HG03432 (cell line): ENCODE measurements at regions not wholly inside any gene's neighbourhood (a gene's known extent, or its start where the extent isn't known, plus 50 kb on each side); places are given as distances from the start of the nearest gene placed in this dataset.

Experiments used
- ATAC-seq: cut with Tn5 transposase; IDR thresholded peaks from one replicate; pipeline ENCODE4 v1.9.1; 2021; ENCODE audit warnings: mild to moderate bottlenecking, moderate library complexity; ENCODE audit not compliant: unreplicated experiment

DNA sequence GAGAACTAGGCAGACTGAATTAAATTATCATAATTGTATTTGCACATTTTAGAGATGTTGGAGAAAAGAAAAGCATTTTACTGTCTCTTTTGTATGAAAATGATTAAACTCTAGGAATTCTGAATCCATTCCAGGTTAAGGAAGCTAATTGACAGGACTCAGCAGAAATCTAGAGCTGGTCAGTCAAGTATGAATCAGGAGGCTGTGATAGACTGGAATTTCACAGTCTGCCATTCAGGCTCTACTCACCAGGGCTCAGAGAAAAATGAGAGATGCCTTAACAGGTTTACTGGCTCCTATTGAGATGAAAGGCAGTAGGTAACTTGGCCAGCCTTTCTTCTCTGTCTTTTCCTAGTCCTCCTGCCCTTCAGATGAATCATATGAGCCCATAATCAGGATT lies 693.9 kb upstream of the CHORDC1 start:
- no peak for ATAC-seq

DNA sequence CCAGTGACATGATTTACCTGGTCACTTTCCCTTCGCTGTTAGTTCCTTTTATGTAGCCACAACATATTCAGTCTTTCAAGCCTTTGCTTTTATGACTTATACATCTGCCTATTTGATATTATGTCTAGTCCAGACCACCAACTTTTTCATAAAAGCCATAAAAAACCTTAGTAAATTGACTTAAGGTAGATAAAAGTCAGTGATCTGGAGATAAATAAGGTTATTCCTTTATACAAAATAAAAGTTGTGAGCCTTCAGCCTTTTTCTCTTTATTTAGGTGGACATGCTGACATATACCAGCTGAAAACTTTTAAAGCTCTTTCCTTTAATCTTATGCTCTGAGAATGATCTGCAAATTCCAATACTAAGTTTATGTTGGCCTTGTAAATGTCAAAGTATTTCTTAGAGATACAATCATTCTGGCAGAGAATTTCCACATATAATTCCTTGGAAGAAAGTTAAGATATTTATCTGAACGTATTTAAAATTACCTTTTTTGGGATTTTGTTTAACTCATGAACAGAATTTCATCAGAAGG lies 690.4 kb upstream of the CHORDC1 start:
- ATAC-seq = no peak

- ATAC-seq = no peak
These were observed 689.8 kb upstream of the CHORDC1 start for GRCh38 chr11:90912631-90913030.

- ATAC-seq = no peak
These were observed 688.3 kb upstream of the CHORDC1 start for GRCh38 chr11:90911192-90911591.

DNA sequence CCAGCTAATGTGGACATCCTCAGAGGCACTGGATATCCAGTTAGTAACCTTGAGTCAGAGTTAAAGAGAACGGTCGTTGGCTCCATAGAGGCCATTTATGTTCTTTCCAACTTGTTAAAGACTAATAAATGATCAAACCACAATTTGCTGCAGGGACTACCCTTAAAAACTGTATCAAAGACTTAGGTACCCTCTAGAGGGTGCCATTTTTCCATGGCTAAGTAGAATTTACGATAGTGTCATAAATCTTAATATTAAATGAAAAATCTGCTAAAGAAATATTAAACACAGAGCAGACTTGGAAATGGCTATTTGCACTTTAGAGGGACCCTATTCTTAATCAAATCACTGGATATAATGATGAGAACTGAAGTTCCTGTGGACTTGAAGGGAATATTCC lies 685.2 kb upstream of the CHORDC1 start:
- no peak for ATAC-seq

DNA sequence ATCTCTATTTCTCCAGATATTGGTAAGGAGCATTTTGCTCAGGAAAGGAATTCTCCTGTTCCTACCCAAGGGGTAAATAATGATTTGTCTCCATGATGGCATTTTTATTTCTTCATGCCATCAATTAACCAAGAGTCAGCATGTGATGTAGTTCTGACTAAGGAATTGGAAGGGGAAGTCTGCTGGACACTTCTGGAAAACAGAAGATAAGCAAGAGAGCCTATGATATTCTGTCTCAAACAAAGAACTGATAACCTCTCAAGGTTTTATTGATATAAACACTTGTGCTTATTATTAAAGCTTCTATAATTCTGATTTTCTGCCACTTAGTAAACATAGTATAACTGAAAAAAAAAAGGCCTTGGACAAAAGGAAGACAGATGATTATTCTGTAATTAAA lies 673.0 kb upstream of the CHORDC1 start:
- no peak for ATAC-seq

- no peak for ATAC-seq
These were observed 667.5 kb upstream of the CHORDC1 start for GRCh38 chr11:90890347-90890746.

- ATAC-seq = no peak
These were observed 661.3 kb upstream of the CHORDC1 start for GRCh38 chr11:90884181-90884580.

DNA sequence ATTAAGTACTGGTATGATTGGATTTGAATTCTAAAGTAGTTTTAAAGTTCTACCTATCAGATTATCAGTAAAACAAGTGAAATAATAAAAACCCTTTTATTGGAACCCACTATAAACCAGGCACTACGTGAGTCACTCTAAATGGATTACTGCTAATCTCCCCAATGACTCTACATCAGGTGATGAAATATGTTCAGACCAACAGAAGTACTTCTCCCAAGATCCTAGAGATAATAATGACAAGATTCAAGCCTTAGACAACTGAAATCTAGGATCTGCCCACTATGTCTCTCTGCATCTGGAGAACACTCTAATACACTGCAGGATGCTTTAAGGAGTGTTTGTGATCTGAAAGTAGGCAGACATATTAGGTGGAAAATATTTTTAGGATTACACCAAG lies 652.1 kb upstream of the CHORDC1 start:
- ATAC-seq = no peak

DNA sequence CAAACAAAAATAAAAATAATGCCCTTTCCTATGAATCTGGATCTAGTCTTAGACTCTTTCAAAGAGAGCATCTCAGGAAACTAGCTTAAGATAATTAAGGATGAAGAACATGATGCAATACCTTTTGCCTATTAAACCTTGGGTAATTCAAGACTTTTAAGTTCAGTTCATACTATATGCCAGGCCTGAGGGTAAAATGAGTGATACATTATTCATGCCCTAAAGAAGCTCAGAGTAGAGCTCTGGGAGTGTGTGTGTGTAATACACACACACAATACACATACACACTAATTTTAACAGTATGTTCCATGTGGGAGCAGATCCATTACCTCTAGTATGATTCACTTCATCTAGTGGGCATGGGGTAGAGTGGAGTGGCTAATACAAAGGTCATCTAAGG lies 651.4 kb upstream of the CHORDC1 start:
- no peak for ATAC-seq

DNA sequence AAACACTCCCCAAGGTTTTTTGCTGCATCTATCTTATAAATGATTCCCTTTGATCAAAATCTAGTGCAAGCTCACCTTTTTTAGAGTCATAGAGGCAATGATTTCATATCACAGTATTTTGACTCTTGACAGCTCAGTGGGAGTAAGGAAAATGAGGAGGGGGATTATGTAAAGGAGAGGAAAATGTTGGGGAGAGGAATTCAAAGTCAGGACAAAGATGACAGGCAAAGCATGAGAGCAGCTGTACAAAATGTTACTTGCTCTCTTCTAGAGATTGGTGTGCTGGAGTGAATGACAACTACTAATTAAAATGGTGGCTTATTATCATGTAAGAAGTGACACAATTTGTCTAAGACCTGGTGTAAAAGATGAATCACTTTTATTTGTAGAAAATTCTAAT lies 644.6 kb upstream of the CHORDC1 start:
- ATAC-seq = no peak

DNA sequence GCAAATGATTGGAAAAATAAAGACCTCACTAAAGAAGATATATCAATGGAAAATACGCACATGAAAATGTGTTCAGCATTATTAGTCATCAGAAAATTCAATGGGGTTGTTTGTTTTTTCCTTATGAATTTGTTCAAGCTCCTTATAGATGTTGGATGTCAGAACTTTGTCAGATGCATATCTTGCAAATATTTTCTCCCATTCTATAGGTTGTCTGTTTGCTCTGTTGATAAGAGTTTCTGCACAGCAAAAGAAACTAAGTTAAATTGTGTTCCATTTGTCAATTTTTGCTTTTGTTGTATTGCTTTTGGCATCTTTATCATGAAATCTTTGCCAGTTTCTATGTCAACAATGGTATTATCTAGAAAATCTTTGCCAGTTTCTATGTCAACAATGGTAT lies 633.9 kb upstream of the CHORDC1 start:
- no peak for ATAC-seq

GRCh38 chr11:90855531-90855930 lies 632.7 kb upstream of the CHORDC1 start:
- ATAC-seq = no peak

DNA sequence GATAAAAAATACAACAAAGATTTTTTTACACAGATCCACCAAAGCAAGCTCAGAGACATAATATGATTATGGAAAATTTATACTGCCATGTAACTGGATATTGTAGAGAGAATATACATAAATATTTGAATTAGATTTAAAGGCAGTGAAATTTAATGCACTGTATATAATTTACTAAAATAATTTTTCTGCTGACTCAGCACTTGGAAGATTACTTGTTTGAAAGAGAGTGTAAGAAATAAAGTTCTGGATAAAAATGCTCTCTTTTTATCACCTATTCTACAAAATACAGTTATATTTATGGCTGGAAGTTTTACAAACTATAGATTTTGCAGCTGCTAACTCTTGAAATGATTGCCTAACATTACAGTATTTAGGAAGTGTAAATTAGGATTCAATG lies 628.3 kb upstream of the CHORDC1 start:
- no peak for ATAC-seq

DNA sequence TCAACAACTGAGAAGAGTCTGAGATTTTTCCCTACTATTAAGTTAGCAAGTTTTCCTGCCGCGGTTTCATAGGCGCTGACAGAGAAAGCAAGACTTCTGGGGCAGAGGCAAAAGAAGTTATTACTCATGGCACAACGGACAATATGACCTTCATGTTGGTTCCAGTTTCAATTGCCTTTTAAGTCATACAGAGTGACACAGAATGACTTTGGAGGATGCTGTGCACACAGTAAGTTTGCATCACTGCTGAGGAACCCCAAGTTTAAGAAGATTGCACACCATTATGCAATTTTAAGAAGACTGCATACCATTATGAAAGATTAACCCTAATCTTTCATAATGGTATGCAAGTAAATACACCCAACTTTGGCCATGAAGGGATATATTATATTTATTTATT lies 626.5 kb upstream of the CHORDC1 start:
- ATAC-seq = no peak

DNA sequence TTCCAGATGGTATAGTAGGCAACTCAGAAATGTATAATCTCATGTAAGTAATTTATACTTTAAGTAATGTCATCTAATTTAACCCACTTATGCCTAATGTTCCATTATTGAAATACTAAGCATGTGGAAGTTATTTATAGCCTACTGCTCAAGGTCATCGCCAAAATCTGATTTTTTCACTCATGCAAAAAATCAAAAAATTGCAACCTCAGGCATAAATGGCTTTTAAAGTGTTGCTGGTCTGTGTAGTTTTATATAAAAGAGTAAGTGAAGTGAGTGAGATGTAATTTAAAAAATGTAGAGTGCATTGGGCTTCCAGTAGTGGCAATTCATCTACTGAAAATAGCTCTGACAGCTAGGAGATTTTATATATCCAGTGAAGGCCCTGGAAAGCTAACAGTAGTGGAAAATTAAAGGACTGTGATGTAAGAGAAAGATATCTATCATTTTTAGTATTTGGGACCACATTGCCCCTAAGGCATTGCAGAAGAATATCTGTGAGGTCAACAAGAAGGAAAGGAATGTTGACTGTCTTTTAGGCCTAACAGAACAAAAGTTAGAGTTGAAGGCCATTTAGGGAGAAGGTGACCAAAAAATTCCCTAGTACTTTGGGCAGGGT lies 624.5 kb upstream of the CHORDC1 start:
- no peak for ATAC-seq

DNA sequence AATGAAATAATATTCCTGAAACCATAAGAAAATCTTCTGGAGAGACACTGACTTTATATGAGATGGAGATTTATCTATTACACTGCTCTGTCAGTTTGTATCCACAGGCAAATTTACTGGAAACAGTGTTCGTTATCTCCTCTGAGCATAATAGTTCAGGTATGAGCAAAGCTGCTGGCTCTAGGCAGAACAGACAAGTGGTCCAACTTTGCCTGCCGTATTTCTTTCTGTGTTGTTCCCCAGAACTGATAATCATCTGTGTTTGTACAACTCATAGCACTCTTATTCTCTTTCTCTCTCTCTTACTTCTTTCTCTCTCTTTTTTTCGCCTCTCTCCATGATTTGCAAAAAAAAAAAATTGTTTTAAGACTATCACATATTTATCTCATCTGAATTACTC lies 623.8 kb upstream of the CHORDC1 start:
- no peak for ATAC-seq

DNA sequence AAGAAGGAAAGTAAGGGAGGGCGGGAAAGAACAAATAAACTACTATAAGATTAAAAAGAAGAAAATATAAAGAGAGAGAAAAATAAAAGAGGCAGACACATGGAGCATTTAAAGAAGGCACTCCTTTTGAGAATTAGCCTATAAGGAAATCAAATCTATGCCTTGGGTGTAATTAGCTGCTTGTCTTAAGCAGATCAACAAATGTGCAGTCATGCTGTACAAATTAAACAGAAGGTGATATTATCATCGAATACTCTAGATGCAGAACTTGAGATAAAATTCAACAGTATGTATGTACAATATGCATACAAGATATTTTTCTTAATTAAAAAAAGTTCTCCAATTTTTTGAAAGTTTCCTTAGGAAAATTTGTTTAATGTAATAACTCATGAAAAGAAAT lies 623.0 kb upstream of the CHORDC1 start:
- no peak for ATAC-seq

GRCh38 chr11:90845126-90845525 lies 622.3 kb upstream of the CHORDC1 start:
- no peak for ATAC-seq

DNA sequence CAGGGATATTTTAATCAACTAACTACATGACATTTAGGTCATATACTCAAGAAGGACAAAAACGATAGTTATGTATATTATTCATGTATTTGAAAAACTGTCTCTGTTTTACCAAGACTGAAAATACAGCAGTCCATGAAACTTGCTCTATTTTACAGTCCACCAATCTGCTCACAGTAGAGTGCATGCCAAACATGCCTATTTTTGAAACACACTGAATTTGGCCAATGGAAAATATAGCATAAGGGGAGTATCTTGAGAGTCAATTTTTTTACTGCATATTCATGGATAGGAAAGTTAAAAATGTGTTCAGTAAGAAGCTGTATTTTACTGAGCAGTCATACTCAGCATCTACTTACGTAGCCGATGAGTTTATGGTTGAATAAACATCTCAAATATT lies 621.2 kb upstream of the CHORDC1 start:
- no peak for ATAC-seq

GRCh38 chr11:90842681-90843080 lies 619.8 kb upstream of the CHORDC1 start:
- ATAC-seq = no peak

GRCh38 chr11:90840071-90840470 lies 617.2 kb upstream of the CHORDC1 start:
- no peak for ATAC-seq

DNA sequence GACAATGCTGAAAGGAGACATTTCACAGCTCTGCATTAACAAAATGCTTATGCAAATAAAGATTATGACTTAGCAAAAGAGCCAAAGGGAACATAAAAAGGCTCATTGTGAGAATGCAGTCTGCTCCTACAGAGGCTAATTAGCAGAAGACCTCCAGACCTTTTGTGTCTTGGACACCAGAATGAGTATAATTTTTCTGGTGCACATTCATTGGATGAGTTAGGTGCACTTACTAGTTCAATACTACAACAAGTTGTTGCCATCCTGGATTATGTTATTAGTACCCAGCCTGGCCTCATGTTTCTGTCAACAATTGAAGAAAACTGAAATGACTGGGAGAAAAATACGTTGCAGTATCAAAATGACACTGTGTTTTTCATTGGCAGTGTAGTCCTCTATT lies 613.2 kb upstream of the CHORDC1 start:
- ATAC-seq = no peak
